Astrocyte of the cerebellum (primary cell): ENCODE measurements at regions not wholly inside any gene's neighbourhood (a gene's known extent, or its start where the extent isn't known, plus 50 kb on each side); places are given as distances from the start of the nearest gene placed in this dataset.

ENCODE experiments used
- DNase-seq: peaks from one replicate; pipeline ENCODE4 v3.0.0-alpha.2; 2011; ENCODE audit warnings: low read depth
- H3K4me3 ChIP-seq: 2 replicates; pipeline ENCODE4 v1.5.1; 2011; ENCODE audit warnings: mild to moderate bottlenecking, low read depth, low read length, moderate library complexity
- in situ Hi-C: cut with HindIII; loops from 2 replicates; pipeline ENCODE4 v1.10.0; 2017; ENCODE audit warnings: low sequenced_read_pairs
- TF ChIP-seq, protein P1 (sequence below): IDR thresholded peaks from 2 replicates; pipeline ENCODE4 v1.5.1; 2012; ENCODE audit warnings: low read length, low read depth, moderate library complexity, mild to moderate bottlenecking; ENCODE audit errors: missing control alignments

DNA sequence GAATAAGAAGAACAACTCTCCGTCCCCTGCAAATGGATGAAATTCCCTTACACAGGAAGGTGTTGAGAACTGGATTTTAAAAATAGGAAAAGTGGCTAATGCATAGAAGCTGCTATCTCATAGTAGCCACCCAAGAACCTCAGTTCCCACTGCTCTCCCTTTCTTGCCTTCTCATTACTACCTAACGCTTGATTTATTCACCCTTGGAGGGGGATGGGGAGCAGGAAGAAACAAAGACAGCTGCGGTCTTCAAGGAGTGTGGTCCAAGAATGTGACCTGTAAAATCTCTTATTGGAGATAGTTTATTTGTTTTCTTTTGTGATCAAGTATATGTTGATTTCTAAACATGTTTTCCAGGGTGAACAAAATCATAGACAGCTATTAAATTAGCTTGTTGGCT, 274.1 kb upstream of the CTNNB1 start:
- TF ChIP-seq, protein P1, sequence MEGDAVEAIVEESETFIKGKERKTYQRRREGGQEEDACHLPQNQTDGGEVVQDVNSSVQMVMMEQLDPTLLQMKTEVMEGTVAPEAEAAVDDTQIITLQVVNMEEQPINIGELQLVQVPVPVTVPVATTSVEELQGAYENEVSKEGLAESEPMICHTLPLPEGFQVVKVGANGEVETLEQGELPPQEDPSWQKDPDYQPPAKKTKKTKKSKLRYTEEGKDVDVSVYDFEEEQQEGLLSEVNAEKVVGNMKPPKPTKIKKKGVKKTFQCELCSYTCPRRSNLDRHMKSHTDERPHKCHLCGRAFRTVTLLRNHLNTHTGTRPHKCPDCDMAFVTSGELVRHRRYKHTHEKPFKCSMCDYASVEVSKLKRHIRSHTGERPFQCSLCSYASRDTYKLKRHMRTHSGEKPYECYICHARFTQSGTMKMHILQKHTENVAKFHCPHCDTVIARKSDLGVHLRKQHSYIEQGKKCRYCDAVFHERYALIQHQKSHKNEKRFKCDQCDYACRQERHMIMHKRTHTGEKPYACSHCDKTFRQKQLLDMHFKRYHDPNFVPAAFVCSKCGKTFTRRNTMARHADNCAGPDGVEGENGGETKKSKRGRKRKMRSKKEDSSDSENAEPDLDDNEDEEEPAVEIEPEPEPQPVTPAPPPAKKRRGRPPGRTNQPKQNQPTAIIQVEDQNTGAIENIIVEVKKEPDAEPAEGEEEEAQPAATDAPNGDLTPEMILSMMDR, result no peak
- no peak for DNase-seq
- in situ Hi-C loops, result no loop called here
- H3K4me3 ChIP-seq, result no peak overlapping the region

DNA sequence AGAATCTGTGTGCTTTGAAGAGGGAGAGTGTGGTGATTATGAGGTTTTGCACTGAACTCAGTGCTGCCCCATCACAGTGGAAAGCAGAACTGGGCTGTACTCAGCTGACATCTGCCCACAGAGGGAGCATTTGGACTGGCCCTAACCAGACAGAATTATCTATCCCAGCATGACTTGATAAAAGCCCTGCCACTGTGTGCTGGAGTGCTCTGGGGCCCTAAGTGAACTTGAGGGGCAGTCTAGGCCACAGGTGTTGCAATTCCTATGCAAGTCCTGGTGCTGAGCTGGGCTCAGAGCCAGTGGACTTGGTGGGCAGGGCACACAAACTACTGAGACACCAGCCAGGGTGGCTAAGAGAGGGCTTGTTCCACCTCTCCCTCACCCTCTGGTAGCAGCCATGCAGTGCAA, 269.2 kb upstream of the CTNNB1 start:
- in situ Hi-C loops, result no loop called here
- no peak for DNase-seq

DNA sequence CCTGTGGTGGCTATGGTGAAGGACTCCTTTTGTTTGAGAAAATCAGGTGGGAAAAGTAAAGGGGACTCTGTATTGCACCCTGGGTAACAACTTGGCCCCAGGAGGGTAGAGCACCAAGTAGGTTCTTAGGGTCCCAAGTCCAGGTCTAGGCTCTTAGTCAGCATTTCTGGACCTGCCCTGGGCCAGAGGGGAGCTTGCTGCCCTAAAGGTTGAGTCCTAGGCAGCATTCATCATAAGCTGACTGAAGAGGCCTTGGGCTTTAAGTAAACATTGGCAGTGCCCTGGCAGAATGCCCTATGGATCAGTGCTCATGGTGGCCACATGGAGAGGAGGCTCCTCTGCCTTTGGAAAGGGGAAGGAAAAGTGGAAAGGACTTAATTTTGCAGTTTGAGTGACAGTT, 268.5 kb upstream of the CTNNB1 start:
- in situ Hi-C loops, result no loop called here
- no peak overlapping the region for H3K4me3 ChIP-seq
- DNase-seq, result no peak
- TF ChIP-seq, protein P1, result no peak

More for the DNA sequence above, 269.2 kb upstream of the CTNNB1 start:
- TF ChIP-seq, protein P1, result no peak
- no peak overlapping the region for H3K4me3 ChIP-seq

DNA sequence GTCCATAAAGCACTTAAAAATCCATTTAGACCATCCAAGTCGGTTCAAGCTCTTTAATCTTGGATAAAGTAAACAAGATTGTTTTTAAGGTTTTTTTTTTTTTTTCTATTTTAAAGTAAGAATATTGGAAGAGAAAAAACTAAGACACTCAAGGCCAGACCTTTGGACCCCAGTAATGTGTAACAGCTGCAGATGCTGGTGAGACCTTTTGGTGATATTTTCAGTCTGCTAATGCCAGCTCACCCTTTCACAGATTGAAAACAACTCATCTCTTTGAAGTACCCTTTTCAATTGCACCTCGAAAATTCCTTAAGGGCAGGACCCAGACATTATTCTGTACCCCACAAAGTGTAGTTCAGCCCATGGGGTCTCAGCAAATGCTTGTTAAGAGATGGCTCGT, 260.7 kb upstream of the CTNNB1 start:
- TF ChIP-seq, protein P1, result no peak
- DNase-seq, result no peak
- in situ Hi-C loops, result no loop called here
- no peak overlapping the region for H3K4me3 ChIP-seq

DNA sequence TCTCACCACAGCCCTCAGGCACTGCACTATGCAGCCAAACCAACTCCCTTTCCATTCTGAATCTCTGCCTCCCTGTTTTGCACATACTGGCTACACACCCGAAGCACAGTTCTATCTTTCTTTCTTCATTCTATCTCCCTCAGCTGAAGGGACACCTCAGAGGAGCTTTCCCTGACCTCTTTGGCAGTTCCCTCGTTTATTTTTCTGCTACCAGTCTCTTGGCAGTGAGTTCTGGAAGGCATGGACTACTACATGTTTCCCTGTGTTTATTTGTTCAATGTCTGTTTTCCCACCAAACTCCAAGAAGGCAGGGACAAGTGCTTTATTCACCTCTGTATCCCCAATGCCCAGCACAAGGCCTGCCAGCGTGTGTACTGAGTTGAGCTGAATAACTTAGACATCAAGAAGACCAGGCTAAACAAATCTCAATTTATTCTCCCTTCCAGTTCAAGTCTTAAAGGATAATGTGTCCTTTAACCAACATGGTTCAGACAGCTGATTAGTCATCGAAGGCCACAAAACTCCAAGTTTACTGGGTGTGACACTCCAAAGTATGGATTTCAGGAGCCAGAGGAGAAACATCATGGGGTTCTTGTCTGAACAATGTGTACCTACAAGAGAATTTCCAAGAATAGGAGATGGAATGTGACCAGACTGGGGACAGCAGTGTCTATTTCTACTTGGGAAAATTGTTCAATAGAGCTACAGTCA, 260.1 kb upstream of the CTNNB1 start:
- in situ Hi-C loops, result no loop called here
- H3K4me3 ChIP-seq, result no peak overlapping the region
- no peak for DNase-seq
- TF ChIP-seq, protein P1, result no peak

DNA sequence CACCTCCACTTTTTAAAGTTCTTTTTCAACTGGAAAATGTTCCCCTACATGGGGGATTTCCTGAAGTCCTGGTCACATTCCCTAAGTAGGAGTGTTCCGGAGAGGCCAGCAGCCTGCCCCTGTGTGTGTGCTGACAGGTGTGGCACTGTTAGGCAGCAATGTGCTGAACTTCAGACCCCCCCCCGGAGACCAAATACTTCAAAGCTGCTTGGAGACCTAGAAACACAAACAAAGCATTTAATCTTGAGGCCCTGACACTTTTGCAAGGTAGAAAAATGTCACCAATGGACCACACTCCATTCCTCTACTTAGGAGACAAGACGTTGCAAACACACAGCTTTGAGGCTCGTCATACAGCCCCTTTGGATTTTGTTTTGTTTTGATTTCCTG, 259.6 kb upstream of the CTNNB1 start:
- no peak overlapping the region for H3K4me3 ChIP-seq
- TF ChIP-seq, protein P1, result no peak
- in situ Hi-C loops, result no loop called here
- DNase-seq, result no peak
